ENCODE measurements at regions not wholly inside any gene's neighbourhood (a gene's known extent, or its start where the extent isn't known, plus 50 kb on each side); places are given as distances from the start of the nearest gene placed in this dataset.

GRCh38 chrX:99705701-99706100 is 704.4 kb downstream of the PCDH19 start:
- no peak for DNase-seq

- no peak for DNase-seq
These were observed 706.6 kb downstream of the PCDH19 start for GRCh38 chrX:99703473-99703872.

GRCh38 chrX:99698451-99698850 is 711.6 kb downstream of the PCDH19 start:
- DNase-seq: no peak

- no peak for DNase-seq
These were observed 746.9 kb downstream of the PCDH19 start for GRCh38 chrX:99663136-99663535.

GRCh38 chrX:99654188-99654587 is 755.9 kb downstream of the PCDH19 start:
- DNase-seq: no peak

GRCh38 chrX:99653352-99653751 is 756.7 kb downstream of the PCDH19 start:
- DNase-seq: no peak

- no peak for DNase-seq
These were observed 797.0 kb downstream of the PCDH19 start for GRCh38 chrX:99613041-99613440.

GRCh38 chrX:99603091-99603814 is 806.8 kb downstream of the PCDH19 start:
- DNase-seq: no peak

- no peak for DNase-seq
These were observed 808.0 kb downstream of the PCDH19 start for GRCh38 chrX:99602107-99602506.

GRCh38 chrX:99588936-99589335 is 821.1 kb downstream of the PCDH19 start:
- DNase-seq: no peak

- DNase-seq: no peak
These were observed 837.4 kb downstream of the PCDH19 start for GRCh38 chrX:99572711-99573110.

GRCh38 chrX:99549381-99549780 is 860.7 kb downstream of the PCDH19 start:
- DNase-seq: no peak

- DNase-seq: no peak
These were observed 887.6 kb downstream of the PCDH19 start for GRCh38 chrX:99522450-99522849.

GRCh38 chrX:99507768-99508167 is 902.3 kb downstream of the PCDH19 start:
- DNase-seq: no peak

- DNase-seq: no peak
These were observed 914.6 kb downstream of the PCDH19 start for GRCh38 chrX:99495453-99495852.

- DNase-seq: no peak
These were observed 915.4 kb downstream of the PCDH19 start for GRCh38 chrX:99494668-99495067.

- DNase-seq: no peak
These were observed 929.3 kb downstream of the PCDH19 start for GRCh38 chrX:99480728-99481127.

- DNase-seq: no peak
These were observed 940.6 kb downstream of the PCDH19 start for GRCh38 chrX:99469439-99469838.

GRCh38 chrX:99468993-99469392 is 941.1 kb downstream of the PCDH19 start:
- DNase-seq: no peak

GRCh38 chrX:99461223-99461622 is 948.9 kb downstream of the PCDH19 start:
- no peak for DNase-seq

GRCh38 chrX:99445336-99445735 is 964.7 kb downstream of the PCDH19 start:
- DNase-seq: no peak

GRCh38 chrX:99421796-99422195 is 988.3 kb downstream of the PCDH19 start:
- no peak for DNase-seq

GRCh38 chrX:99415470-99415869 is 994.6 kb downstream of the PCDH19 start:
- DNase-seq: no peak

- no peak for DNase-seq
These were observed 996.8 kb downstream of the PCDH19 start for GRCh38 chrX:99413317-99413716.

GRCh38 chrX:99398545-99398944 is 1011.5 kb downstream of the PCDH19 start:
- no peak for DNase-seq

Measured in NCI-H774 (cell line).